HG03469 (cell line): ENCODE measurements at regions not wholly inside any gene's neighbourhood (a gene's known extent, or its start where the extent isn't known, plus 50 kb on each side); places are given as distances from the start of the nearest gene placed in this dataset.
A peak's percentile ranks its signal among the peaks of the same experiment; 100 is the strongest.
"Not testable (repeated sequence)": the region's sequence is repeated elsewhere in the genome, so short reads cannot be mapped to it uniquely, and the experiment has no call there.

Experiments
- ATAC-seq: cut with Tn5 transposase; IDR thresholded peaks from one replicate; pipeline ENCODE4 v1.9.1; 2021; ENCODE audit warnings: mild to moderate bottlenecking, moderate library complexity, moderate number of reproducible peaks; ENCODE audit not compliant: unreplicated experiment

DNA sequence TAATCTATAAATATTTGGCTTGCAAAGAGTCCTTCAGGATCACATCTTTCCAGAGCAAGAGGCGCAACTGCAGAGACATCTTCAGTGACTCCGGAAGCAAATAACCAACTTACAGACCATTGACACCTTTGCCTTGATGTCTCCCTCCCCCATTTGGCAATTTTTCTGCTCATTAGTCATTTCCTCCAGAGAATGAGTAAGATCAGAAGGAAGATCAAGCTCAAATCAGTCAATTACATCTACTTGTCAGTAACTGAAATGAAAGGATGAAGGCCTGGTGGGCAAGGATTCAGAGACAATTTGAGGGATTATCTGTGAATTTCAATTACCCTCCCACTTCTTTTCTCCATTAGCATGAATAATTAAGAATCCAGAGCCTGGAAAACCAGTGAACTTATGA is 665.6 kb upstream of the CPEB2 start:
- no peak for ATAC-seq

DNA sequence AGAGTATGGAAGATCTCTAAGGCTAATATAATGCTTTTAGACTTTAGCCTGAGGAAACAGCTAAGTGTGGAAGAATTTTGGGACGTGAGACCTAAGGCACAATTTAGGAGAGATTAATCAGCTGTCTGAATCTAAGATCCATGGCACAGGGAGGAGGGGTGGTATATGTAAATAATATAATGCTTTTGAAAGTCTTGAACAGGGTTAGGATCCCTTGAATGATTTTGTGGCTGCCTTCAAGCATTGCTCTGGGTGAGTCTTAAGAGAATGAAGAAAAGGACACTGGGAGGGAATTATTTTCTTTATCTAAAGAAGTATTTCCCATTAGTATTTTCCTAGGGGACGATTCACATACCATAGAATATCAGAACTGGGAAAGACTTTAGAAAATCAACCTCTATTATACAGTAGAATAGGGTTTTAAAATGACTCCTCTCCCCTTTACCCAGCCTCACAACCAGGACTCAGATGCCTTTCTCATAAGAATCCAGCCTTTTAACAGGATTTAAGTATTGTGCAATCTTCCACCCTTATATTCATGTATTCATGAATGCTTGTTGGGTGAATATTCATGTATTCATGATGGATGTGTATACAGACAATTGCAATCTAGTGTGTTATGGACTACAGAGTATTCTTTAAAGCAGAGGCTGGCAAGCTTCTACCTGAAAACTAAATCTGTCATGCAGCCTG is 664.2 kb upstream of the CPEB2 start:
- ATAC-seq: no peak

DNA sequence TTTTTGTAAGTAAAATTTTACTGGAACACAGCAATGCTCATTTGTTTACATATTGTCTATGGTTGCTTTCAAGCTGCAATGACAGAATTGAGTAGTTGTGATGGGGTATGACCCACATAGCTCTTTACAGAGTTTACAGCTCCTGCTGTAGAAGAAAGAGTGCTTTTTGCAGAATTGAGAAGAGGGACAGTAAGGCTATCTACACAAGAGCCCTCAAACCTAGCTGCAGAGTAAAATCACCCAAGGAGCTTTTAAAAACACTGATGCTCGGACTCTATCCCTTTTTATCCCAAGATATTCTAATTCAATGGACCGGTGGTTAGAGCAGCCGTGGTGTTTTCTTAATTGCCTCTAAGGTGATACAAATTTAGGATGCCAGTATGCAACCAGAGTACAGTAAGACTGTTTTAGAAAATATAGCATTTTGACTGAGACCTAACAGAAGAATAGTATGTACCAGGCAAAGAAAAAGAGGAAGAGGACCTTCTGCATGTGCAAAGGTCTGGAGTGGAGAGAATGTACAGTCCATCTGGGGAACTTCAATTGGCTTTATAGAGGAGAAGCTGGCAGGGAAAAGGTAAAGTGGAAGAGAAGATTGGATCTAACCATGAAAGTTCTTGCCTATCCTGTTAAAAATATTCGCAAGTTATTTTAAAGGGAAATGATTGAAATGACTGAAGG is 663.6 kb upstream of the CPEB2 start:
- ATAC-seq: no peak

DNA sequence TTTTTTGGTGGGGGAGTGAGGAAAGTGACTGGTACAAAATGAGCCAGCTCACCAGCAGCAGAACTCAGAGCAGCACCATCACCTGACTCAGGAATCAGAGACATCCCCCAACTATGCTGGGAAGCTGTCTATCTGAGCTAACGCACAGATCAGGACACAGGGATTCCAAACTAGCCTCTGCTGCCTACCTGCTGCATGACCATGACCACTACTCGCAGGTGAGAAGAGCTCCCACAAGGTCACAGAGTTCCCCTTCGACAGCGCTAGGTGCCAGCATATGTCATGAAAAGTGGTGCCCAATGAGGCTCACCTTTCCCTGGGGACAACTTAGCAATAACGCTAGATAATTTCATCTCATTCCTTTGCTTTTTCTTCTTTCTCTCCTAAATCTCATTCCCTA is 662.6 kb upstream of the CPEB2 start:
- no peak for ATAC-seq

DNA sequence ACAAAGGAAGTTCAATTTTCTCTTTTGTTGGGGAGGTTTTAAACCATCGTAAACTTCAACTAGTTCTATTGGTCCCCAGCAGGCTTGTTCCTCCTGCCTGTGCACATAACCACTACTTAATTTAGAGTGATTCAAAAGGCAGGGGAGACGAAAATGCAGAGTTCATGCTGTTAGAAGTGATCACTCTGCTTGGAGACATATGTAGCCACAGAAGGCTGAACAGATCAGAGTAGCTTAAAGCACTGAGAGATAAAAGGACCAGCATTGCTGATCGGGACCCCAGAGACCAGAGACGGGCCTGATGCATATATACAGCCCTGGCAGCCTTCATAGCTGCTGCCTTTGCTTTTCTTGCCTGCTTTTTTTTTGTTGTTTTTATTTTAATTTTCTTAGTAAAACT is 662.0 kb upstream of the CPEB2 start:
- no peak for ATAC-seq

DNA sequence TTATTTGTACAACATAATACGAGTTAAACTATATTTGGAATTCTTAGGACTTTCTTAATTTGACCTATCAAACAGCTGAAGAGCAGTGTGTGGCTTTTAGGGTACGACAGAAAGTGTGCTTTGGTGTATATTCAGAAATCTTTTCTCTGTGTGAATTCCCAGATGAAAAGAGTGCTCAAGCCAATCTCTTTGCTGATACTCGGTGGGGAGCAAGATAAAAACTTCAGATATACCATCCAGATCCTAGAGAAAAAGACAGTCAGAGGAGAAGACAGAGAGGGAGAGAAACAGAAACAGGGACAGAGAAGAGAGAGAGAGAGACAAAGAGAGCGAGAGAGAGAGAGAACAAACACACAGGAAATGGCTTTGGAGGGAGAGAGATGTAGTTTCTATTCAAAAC is 658.3 kb upstream of the CPEB2 start:
- ATAC-seq: no peak

DNA sequence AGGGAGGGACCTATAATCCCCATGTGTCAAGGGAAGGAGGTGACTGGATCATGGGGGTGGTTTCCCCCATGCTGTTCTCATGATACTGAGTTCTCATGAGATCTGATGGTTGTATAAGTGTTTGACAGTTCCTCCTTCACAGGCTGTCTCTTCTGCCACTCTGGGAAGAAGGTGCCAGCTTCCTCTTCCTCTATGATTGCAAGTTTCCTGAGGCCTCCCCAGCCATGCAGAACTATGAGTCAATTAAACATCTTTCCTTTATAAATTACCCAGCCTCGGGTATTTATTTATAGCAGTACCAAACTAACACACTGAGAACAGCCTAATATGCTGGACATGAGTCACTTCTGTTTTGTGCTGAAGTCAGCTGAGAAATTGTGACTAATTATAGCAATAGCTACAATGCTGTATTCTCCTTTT is 656.9 kb upstream of the CPEB2 start:
- ATAC-seq: peak; percentile 55

DNA sequence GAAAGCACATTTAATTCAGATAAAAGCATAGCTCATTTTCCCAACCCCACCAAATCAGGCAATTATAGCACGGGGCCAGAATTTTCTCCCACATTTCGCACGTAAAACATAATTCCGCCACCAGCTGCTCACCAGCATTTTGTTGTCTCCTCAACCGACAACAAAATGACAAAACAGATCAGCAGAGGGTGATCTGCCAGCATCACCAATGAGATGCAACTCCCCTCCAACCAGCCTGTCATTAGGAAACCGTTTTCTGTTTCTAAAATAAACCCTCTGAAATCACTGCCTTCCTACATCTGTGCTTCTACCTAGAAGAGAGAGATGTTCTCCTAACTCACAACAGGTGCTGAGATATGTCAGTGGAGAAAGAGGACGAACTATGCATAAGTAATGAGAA is 654.8 kb upstream of the CPEB2 start:
- no peak for ATAC-seq

DNA sequence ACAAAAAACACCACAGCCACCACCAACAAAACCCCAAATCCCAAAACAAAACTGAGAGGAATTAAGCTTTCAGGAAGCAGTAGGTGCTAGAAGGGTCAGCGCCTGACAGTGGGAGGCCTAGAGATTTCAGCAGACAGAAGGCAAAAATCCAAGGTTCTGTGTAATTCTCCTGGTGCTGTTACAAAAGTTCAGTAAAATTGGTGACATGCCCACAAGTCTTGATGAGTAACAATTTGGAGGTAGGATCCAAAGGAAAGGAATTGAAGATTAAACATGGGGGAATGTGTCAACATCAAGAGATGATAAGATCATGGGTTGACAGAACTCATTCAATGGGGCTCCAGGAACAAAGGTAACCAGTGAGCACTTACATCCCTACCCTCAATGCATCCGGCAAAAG is 653.8 kb upstream of the CPEB2 start:
- ATAC-seq: no peak

DNA sequence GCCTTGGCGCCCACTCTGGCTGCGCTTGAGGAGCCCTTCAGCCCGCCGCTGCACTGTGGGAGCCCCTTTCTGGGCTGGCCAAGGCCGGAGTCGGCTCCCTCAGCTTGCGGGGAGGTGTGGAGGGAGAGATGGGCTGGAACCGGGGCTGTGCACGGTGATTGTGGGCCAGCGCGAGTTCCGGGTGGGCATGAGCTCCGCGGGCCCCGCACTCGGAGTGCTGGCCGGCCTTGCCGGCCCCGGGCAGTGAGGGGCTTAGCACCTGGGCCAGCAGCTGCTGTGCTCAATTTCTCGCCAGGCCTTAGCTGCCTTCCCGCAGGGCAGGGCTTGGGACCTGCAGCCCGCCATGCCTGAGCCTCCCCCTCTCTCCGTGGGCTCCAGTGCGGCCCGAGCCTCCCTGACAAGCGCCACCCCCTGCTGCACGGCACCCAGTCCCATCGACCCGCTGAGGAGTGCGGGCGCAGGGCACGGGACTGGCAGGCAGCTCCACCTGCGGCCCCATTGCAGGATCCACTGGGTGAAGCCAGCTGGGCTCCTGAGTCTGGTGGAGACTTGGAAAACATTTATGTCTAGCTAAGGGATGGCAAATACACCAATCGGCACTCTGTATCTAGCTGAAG is 643.6 kb upstream of the CPEB2 start:
- not testable (repeated sequence) for ATAC-seq

DNA sequence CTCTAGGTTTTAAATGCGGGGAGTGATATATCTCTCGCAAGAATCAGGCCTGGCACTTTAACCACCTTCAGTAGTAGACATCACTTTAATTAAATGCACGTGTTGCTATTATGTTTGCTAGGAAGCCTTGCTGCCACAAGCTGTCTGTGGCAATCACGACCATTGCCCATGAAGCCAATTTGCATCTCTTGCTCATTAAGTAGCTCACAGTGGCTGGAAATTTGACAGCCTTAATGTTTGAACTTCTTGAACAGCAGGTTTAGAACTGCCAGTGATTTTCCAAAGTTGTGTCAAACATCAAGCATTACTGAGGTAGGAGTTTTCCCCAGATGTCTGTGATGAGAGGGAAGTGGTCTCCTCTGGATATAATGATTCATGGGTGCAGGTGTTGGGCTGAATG is 642.3 kb upstream of the CPEB2 start:
- ATAC-seq: no peak

DNA sequence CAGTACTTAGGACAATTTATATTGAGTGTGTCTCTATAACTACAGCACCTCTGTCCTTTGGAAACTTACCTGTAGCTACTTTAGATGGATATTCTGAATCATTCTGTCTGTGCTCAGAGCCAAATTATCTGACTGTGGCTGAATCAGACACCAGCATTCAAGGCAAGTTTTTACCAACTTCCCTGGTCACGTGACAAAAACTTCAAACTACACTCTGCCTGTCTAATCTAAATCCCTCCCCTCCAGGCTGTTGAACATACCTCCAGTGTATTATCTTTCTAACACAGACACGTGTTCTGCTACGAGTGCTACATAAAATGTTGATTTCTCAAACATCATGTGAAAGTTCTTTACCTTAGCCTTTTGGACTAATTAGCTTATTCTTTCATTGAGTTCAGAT is 641.2 kb upstream of the CPEB2 start:
- ATAC-seq: no peak

DNA sequence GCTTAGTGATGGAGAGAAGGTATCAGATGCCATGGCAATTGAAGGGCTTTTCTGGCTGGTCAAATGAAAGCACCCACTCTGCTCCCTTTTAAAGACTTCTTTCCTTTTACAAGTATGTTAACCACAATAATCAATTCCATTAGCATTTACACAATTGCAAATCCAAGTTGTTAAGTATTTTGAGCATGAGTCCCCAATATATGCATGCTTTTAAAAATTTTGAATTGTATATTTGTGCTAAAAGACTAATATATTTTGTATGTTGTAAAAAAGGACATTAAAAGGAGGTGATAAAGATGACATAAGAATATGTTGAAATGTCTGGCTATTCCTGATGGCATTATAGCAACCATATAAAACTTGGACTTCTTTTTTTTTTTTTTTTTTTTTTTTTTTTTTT is 639.9 kb upstream of the CPEB2 start:
- no peak for ATAC-seq

DNA sequence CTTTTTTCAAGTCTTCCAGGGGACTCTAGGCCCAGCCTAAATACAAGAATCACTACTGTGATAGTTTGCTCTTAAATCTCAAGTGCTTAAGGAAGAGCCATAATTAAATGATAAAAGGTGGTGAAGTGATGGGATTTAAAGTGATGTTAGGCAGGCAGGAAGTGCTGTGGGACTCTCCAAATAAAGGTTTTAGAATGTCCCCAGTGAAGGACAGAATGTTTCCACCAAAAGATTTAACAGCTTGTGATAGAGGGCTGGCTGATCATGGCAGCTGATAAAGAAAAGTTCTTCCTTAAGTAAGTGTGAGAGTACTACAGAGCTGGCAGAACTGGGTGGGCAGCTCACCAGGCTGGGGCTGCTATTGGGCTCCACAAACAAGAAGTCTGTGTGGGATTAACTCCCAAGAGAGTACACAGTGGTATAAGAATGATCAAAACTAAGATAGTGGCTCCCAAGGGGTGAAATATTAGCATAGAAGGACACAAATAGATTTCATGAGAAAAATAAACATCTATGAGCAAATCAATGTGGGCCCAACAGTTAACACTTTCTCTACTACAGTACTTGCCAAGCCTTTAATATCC is 637.2 kb upstream of the CPEB2 start:
- ATAC-seq: no peak

DNA sequence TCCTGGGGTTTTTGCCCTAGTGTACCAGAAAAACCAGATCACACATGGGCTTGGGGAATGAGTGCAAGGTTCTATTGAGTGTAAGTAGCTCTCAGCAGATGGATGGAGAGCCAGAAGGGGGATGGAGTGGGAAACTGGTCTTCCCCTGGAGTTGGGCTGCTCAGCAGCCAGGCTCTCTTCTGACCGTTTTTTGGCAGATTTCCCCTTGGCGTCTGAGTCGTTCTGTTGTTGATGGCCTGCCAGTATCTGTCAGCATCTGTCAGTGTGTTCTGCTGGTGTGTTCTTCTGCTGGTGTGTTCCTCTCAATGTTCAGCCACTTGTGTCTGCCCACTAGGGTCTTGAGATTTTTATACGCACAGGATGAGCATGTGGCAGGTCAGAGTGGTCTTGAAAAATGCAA is 633.9 kb upstream of the CPEB2 start:
- no peak for ATAC-seq

DNA sequence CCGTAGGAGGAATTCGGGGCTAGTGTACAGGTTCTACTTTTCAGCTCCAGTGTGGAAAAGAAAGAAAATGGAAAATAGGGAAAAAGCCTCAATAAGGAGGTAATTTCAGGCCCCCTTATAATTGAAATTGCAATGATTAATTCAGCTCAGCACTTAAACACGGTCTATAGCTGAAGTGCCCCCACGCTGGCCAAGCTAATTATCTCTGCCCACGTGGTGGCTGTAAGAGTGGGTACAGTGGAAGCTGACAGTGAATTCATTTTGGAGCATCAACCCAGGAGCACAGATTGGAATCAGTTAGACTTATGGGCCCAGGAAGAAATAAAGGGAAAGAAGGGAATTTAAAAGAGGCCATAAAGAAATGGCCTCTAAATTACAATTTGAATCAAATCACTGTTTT is 631.1 kb upstream of the CPEB2 start:
- no peak for ATAC-seq

DNA sequence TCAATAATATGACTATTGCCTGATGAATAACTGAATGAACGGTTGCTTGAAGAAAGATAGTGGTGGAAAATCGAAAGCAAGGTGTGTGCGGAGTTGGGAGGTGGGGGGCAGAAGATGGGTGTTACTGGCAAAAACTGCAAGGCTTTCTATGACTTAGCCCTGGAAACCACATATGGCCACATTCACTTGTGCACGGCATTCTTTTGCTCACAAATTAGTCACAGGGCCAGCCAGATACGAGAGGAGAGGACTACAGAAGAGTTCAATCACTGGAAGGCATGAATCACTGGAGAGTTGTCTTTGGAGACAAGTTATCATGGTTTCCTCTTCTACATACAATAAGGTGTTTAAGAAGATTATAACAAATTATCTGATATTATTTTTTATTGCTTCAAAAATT is 626.5 kb upstream of the CPEB2 start:
- ATAC-seq: no peak

DNA sequence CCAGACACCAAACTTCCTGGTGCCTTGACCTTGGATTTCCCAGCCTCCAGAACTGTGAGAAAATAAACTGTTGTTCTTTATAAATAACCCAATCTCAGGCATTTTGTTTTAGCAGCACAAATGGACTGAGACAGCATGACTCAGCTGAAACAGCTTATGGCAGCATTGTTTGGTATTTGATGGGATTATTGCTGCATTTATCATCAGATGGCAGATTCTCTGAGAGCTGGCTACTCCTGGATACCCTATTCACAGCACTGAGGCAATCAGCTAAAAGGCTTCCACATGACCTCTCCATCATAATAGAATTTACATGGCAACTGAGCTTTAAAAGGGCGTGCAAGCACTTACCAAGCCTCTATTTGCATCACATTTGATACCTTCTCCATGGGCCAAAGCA is 623.1 kb upstream of the CPEB2 start:
- ATAC-seq: no peak

DNA sequence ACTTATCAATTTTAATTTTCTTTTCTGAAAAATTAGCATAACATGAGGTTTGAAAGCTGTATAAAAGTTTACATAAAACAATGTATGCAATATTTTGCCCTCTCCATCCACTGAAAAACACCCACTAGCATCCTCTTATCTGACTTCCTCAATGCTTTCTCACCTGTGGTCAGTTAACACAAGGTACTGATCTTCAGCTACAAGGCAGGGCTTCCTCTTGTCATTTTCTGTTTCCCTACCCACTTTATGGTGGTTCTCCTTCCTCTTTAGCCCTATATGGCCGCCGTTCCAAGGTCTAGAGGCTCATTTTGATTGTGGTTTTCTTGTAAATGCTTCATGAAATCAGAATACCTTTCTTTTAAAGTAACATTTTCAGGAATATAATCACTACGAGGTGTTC is 618.6 kb upstream of the CPEB2 start:
- ATAC-seq: peak; percentile 80

DNA sequence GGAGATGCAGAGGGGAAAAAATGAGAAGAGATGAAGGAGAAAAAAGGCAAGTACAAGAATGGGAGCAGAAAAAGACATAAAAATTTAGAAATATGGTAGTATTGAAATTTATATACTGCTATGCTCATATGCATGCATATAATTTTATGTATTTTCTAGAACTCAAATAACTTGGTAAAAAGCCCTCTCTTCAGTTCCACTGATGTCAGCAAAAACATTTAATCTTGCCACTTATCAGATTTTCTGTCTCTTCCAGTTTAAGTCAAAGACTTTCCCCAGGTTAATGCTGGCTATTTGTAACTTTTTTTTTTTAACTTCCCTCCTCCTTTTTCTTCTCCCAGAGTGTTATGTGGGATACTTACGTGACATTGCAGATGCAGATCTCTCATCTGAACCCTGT is 617.5 kb upstream of the CPEB2 start:
- ATAC-seq: no peak

DNA sequence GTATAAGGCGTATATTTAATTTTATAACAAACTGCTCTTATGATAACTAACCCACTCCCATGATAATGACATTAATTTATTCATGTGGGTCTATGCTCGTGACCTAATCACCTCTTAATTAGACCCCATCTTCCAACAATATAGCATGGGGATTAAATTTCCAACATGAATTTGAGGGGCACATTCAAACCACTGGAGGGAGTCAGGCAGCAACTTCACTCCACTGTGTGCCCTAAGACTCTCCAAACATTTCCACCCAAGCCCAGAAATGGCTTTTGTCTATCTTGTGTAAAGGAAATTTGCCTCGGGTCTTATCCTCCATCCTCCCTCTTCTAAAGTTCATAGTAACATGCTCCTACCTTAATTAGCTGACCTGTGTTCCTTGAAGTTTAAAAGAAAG is 616.1 kb upstream of the CPEB2 start:
- no peak for ATAC-seq

DNA sequence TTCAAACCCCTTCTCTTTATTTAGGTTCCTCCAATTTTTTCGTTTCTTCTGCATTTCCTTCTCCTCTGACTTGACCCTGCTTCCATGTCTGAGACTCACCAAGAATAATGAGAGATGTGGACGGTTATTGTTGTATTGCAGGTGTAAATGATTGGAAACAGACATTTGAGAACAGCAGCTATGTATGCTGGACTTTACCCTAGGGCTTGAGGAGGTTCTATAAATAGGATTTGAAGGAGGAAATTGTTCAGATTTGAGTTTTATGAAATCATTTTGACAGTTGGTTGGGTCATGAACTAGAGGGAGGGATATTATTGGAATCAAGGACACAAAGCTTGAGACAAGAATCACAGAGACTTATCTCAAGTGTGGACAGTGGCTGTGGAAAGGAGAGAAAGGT is 614.6 kb upstream of the CPEB2 start:
- no peak for ATAC-seq
